ENCODE measurements at regions not wholly inside any gene's neighbourhood (a gene's known extent, or its start where the extent isn't known, plus 50 kb on each side); places are given as distances from the start of the nearest gene placed in this dataset.

DNA sequence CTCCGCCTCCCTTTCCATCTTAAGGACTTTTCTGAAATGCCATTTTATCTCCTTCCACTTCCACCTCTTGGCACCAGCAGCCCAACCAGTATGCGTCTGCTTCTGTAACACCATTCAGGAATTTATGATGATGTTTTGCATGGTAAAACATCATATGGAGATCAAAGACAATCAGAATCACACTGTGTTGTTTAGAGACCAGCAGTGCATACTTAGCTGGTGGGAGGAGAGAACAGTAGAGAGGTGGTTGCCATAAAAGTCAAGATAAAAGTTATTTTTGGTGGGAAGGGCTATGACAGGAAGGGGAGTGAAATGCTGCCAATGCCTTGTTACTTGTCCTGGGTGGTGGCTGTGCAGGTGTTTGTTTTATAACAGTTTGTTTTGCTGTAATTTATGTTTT is 268.0 kb downstream of the OPA1 start:
- no peak for TF ChIP-seq EZH2 (IDR thresholded peaks at IDR 0.05; ENCODE audit: low read depth, unreplicated experiment)
- no peak for TF ChIP-seq POLR2AphosphoS5 (IDR thresholded peaks at IDR 0.05; ENCODE audit: low read depth)
- TF ChIP-seq, protein P1, sequence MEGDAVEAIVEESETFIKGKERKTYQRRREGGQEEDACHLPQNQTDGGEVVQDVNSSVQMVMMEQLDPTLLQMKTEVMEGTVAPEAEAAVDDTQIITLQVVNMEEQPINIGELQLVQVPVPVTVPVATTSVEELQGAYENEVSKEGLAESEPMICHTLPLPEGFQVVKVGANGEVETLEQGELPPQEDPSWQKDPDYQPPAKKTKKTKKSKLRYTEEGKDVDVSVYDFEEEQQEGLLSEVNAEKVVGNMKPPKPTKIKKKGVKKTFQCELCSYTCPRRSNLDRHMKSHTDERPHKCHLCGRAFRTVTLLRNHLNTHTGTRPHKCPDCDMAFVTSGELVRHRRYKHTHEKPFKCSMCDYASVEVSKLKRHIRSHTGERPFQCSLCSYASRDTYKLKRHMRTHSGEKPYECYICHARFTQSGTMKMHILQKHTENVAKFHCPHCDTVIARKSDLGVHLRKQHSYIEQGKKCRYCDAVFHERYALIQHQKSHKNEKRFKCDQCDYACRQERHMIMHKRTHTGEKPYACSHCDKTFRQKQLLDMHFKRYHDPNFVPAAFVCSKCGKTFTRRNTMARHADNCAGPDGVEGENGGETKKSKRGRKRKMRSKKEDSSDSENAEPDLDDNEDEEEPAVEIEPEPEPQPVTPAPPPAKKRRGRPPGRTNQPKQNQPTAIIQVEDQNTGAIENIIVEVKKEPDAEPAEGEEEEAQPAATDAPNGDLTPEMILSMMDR (conservative IDR thresholded peaks at IDR 0.05; ENCODE audit: low read depth in 2 of 2) = no peak
- TF ChIP-seq CREB1 (CRISPR knock-in tag; IDR thresholded peaks at IDR 0.05; ENCODE audit: low read depth) = no peak
